CD4-positive, alpha-beta memory T cell (primary cell): ENCODE measurements at regions not wholly inside any gene's neighbourhood (a gene's known extent, or its start where the extent isn't known, plus 50 kb on each side); places are given as distances from the start of the nearest gene placed in this dataset.

Experiments
- CTCF ChIA-PET: fragments of 350-600 bp; sonication (Branson Sonifier 250); formaldehyde crosslinking; loops from one replicate; lab custom pipeline; 2021; ENCODE audit warnings: inconsistent platforms; ENCODE audit not compliant: partially characterized antibody; lab: Charles Lee
- POLR2A ChIA-PET: fragments of 350-600 bp; sonication (Branson Sonifier 250); formaldehyde crosslinking; loops from one replicate; lab custom pipeline; 2021; ENCODE audit not compliant: partially characterized antibody; lab: Charles Lee
- DNase-seq, 5 donors: peaks; one replicate each; pipeline versions ENCODE4 v3.0.0 to v3.0.0-alpha.2; 2020 to 2022; ENCODE audit warnings: mixed read lengths in 1 of 5
- H3K27ac ChIP-seq: one replicate; pipeline ENCODE4 v1.7.0; 2013; ENCODE audit warnings: low read depth, low read length
- H3K27me3 ChIP-seq: 2 replicates; pipeline ENCODE4 v1.7.0; 2013; ENCODE audit warnings: mild to moderate bottlenecking, low read length, moderate library complexity; ENCODE audit not compliant: insufficient read depth
- H3K36me3 ChIP-seq: 2 replicates; pipeline ENCODE4 v1.7.0; 2013; ENCODE audit warnings: mild to moderate bottlenecking, low read length, moderate library complexity; ENCODE audit not compliant: insufficient read depth
- H3K4me1 ChIP-seq: 2 replicates; pipeline ENCODE4 v1.7.0; 2013; ENCODE audit warnings: mild to moderate bottlenecking, low read length, moderate library complexity; ENCODE audit not compliant: insufficient read depth
- H3K4me3 ChIP-seq, 2 donors: one replicate each; pipeline ENCODE4 v1.7.0; 2013; ENCODE audit warnings: low read length in 2 of 2, mild to moderate bottlenecking in 1 of 2
- H3K9me3 ChIP-seq, 2 donors: one replicate each; pipeline ENCODE4 v1.7.0; 2013; ENCODE audit warnings: low read length in 2 of 2, control low read depth in 1 of 2; ENCODE audit not compliant: control insufficient read depth in 1 of 2
- H3K27ac Mint-ChIP-seq, 7 donors: one replicate each; pipeline ENCODE4 v1.8.0; 2020 to 2021; ENCODE audit warnings: mixed read lengths in 7 of 7, mild to moderate bottlenecking in 6 of 7, inconsistent platforms in 3 of 7, moderate library complexity in 3 of 7
- H3K27me3 Mint-ChIP-seq, 2 donors: one replicate each; pipeline ENCODE4 v1.8.0; 2020 to 2021; ENCODE audit warnings: mixed read lengths in 2 of 2
- H3K36me3 Mint-ChIP-seq, 2 donors: one replicate each; pipeline ENCODE4 v1.8.0; 2020 to 2021; ENCODE audit warnings: mixed read lengths in 2 of 2, inconsistent platforms in 1 of 2, mild to moderate bottlenecking in 1 of 2
- H3K4me1 Mint-ChIP-seq, 4 donors: one replicate each; pipeline ENCODE4 v1.8.0; 2020 to 2021; ENCODE audit warnings: mixed read lengths in 4 of 4, mild to moderate bottlenecking in 1 of 4
- H3K4me3 Mint-ChIP-seq, 8 donors: one replicate each; pipeline ENCODE4 v1.8.0; 2020 to 2021; ENCODE audit warnings: mixed read lengths in 8 of 8, mild to moderate bottlenecking in 7 of 8, moderate library complexity in 6 of 8, inconsistent platforms in 3 of 8
- H3K9me3 Mint-ChIP-seq, 8 donors: one replicate each; pipeline ENCODE4 v1.8.0; 2020 to 2021; ENCODE audit warnings: mixed read lengths in 8 of 8, mild to moderate bottlenecking in 5 of 8, inconsistent platforms in 3 of 8, moderate library complexity in 1 of 8
- intact Hi-C: fragments of 100-400 bp; cut with micrococcal nuclease; formaldehyde crosslinking; loops from one replicate; pipeline ENCODE4 v1.15.1; 2023

DNA sequence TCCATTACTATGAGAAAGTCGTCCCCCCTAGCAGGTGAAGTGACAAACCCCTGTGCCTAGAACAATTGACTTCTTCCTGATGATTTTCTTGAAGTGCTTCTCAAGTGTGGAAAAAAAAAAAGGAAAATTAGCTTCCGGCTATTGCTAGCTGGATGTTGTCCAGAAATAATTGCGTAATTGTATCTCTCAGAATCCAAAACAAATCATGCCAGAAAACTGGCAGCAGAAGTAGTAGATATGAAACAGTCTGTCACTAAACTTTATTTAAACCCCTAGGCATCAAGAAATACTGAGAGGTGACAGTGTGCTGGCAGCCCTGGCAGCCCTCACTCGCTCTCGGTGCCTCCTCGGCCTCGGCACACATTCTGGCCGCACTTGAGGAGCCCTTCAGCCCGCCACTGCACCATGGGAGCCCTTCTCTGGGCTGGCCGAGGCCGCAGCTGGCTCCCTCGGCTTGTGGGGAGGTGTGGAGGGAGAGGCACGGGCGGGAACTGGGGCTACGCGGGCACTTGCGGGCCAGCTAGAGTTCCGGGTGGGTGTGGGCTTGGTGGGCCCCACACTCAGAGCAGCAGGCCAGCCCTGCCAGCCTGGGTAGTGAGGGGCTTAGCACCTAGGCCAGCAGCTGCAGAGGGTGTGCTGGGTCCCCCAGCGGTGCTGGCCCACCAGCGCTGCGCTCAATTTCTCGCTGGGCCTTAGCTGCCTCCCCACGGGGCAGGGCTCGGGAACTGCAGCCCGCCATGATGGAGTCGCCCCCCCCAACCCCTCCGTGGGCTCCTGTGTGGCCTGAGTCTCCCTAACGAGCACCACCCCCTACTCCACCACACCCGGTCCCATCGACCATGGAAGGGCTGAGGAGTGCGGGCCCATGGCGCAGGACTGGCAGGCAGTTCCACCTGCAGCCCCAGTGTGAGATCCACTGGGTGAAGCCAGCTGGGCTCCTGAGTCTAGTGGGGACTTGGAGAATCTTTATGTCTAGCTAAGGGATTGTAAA lies 80.5 kb upstream of the ABCA12 start:
- Histone ChIP-seq H3K27ac (no peak overlapping the region), H3K9me3 (no peaks in the 10 kb centered on the region), H3K36me3 (no peaks in the 10 kb centered on the region), H3K27me3 (no peaks in the 10 kb centered on the region), H3K4me3 (no peak overlapping the region), H3K4me1 (no peaks in the 10 kb centered on the region)
- H3K27ac Mint-ChIP-seq = no peak overlapping the region
- H3K4me1 Mint-ChIP-seq = no peaks in the 10 kb centered on the region
- no peaks in the 10 kb centered on the region for H3K36me3 Mint-ChIP-seq
- POLR2A ChIA-PET = no interaction called here
- H3K4me3 Mint-ChIP-seq = no peak overlapping the region
- intact Hi-C loops = no loop called here
- CTCF ChIA-PET = no interaction called here
- DNase-seq = no peak
- H3K27me3 Mint-ChIP-seq = peaks cover 0 to 4% of the 10 kb centered on the region in 2 donors
- H3K9me3 Mint-ChIP-seq = peaks cover 0 to 8% (median 3%) of the 10 kb centered on the region in 8 donors

GRCh38 chr2:215216806-215217205 lies 78.4 kb upstream of the ABCA12 start:
- ChIA-PET CTCF (no interaction called here), POLR2A (no interaction called here)
- DNase-seq = no peak
- no peak overlapping the region for H3K4me3 ChIP-seq
- Mint-ChIP-seq H3K27me3 (peaks cover 0 to 4% of the 10 kb centered on the region in 2 donors), H3K27ac (no peak overlapping the region), H3K9me3 (peaks cover 0 to 8% (median 4%) of the 10 kb centered on the region in 8 donors), H3K36me3 (no peaks in the 10 kb centered on the region), H3K4me3 (no peak overlapping the region), H3K4me1 (no peaks in the 10 kb centered on the region)
- no peaks in the 10 kb centered on the region for H3K36me3 ChIP-seq
- H3K9me3 ChIP-seq = no peaks in the 10 kb centered on the region
- no peaks in the 10 kb centered on the region for H3K4me1 ChIP-seq
- intact Hi-C loops = no loop called here
- H3K27ac ChIP-seq = no peak overlapping the region
- H3K27me3 ChIP-seq = no peaks in the 10 kb centered on the region

GRCh38 chr2:215215637-215216036 lies 77.2 kb upstream of the ABCA12 start:
- Mint-ChIP-seq H3K4me3 (no peak overlapping the region), H3K36me3 (no peaks in the 10 kb centered on the region), H3K9me3 (peaks cover 0 to 9% (median 4%) of the 10 kb centered on the region in 8 donors), H3K27me3 (peaks cover 0 to 3% of the 10 kb centered on the region in 2 donors), H3K4me1 (no peaks in the 10 kb centered on the region), H3K27ac (no peak overlapping the region)
- H3K4me1 ChIP-seq = no peaks in the 10 kb centered on the region
- no peaks in the 10 kb centered on the region for H3K27me3 ChIP-seq
- H3K36me3 ChIP-seq = no peaks in the 10 kb centered on the region
- ChIA-PET POLR2A (no interaction called here), CTCF (no interaction called here)
- no peaks in the 10 kb centered on the region for H3K9me3 ChIP-seq
- H3K27ac ChIP-seq = no peak overlapping the region
- H3K4me3 ChIP-seq = no peak overlapping the region
- intact Hi-C loops = no loop called here
- no peak for DNase-seq

- peaks cover 3 to 27% (median 8%) of the 10 kb centered on the region in 8 donors for H3K9me3 Mint-ChIP-seq
- no peaks in the 10 kb centered on the region for H3K9me3 ChIP-seq
- intact Hi-C loops = no loop called here
- H3K27me3 ChIP-seq = no peaks in the 10 kb centered on the region
- ChIA-PET CTCF (no interaction called here), POLR2A (no interaction called here)
- no peaks in the 10 kb centered on the region for H3K4me1 Mint-ChIP-seq
- DNase-seq = no peak
- H3K27ac Mint-ChIP-seq = no peak overlapping the region
- peaks cover 1 to 2% of the 10 kb centered on the region in 2 donors for H3K27me3 Mint-ChIP-seq
- no peak overlapping the region for H3K27ac ChIP-seq
- no peaks in the 10 kb centered on the region for H3K4me1 ChIP-seq
- H3K4me3 ChIP-seq = no peak overlapping the region
- no peaks in the 10 kb centered on the region for H3K36me3 Mint-ChIP-seq
- H3K4me3 Mint-ChIP-seq = no peak overlapping the region
- no peaks in the 10 kb centered on the region for H3K36me3 ChIP-seq
Measured at GRCh38 chr2:215210082-215210481, 71.7 kb upstream of the ABCA12 start.

DNA sequence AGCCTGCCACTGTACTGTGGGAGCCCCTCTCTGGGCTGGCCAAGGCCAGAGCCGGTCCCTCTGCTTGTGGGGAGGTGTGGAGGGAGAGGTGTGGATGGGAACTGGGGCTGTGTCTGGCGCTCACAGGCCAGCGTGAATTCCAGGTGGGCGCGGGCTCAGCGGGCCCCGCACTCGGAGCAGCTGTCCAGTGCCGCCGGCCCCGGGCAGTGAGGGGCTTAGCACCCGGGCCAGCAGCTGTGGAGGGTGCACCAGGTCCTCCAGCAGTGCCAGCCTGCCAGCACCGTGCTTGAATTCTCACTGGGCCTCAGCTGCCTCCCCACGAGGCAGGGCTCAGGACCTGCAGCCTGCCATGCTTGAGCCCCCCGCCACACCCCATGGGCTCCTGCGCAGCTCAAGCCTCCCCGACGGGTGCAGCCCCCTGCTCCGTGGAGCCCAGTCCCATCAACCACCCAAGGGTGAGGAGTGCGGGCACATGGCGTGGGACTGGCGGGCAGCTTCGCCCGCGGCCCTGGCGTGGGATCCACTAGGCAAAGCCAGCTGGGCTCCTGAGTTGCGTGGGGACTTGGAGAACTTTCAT lies 69.5 kb upstream of the ABCA12 start:
- intact Hi-C loops = no loop called here
- Histone ChIP-seq H3K27ac (no peak overlapping the region), H3K36me3 (no peaks in the 10 kb centered on the region), H3K4me1 (no peaks in the 10 kb centered on the region), H3K27me3 (no peaks in the 10 kb centered on the region), H3K4me3 (no peak overlapping the region), H3K9me3 (no peaks in the 10 kb centered on the region)
- Mint-ChIP-seq H3K4me1 (no peaks in the 10 kb centered on the region), H3K9me3 (peaks cover 3 to 27% (median 7%) of the 10 kb centered on the region in 8 donors), H3K36me3 (no peaks in the 10 kb centered on the region), H3K27ac (no peak overlapping the region), H3K4me3 (no peak overlapping the region), H3K27me3 (peaks cover 2 to 6% of the 10 kb centered on the region in 2 donors)
- no peak for DNase-seq
- ChIA-PET POLR2A (no interaction called here), CTCF (no interaction called here)

DNA sequence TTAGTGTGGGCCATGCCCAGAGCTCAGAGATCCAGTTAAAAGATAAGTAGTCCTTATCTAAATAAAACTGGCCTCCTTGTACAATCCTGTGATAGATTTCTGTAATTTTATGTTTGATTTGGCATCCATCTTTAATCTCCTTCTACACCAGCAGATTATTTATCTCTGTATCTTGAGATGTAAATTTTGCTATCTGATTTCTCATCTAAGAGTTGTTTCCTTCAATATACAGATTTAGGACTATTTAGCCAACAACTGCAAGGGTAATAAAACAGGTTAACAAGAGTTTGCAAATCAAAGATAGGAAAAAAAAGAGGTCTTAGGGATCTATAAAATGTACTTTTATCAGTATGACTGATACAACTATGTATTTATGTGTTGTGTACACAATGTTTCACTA lies 68.6 kb upstream of the ABCA12 start:
- H3K9me3 Mint-ChIP-seq = peaks cover 2 to 27% (median 7%) of the 10 kb centered on the region in 8 donors
- Histone ChIP-seq H3K4me3 (no peak overlapping the region), H3K27me3 (no peaks in the 10 kb centered on the region), H3K9me3 (no peaks in the 10 kb centered on the region), H3K36me3 (no peaks in the 10 kb centered on the region), H3K4me1 (no peaks in the 10 kb centered on the region), H3K27ac (no peak overlapping the region)
- intact Hi-C loops = no loop called here
- no peak for DNase-seq
- H3K27ac Mint-ChIP-seq = no peak overlapping the region
- no peaks in the 10 kb centered on the region for H3K36me3 Mint-ChIP-seq
- CTCF ChIA-PET = no interaction called here
- H3K4me1 Mint-ChIP-seq = no peaks in the 10 kb centered on the region
- peaks cover 2 to 6% of the 10 kb centered on the region in 2 donors for H3K27me3 Mint-ChIP-seq
- no peak overlapping the region for H3K4me3 Mint-ChIP-seq
- POLR2A ChIA-PET = no interaction called here

- no peak overlapping the region for H3K27ac ChIP-seq
- no peak overlapping the region for H3K4me3 ChIP-seq
- H3K36me3 Mint-ChIP-seq = no peaks in the 10 kb centered on the region
- H3K36me3 ChIP-seq = no peaks in the 10 kb centered on the region
- no peaks in the 10 kb centered on the region for H3K27me3 ChIP-seq
- H3K4me1 Mint-ChIP-seq = no peaks in the 10 kb centered on the region
- POLR2A ChIA-PET = no interaction called here
- H3K4me1 ChIP-seq = no peaks in the 10 kb centered on the region
- DNase-seq = no peak
- intact Hi-C loops = no loop called here
- H3K4me3 Mint-ChIP-seq = no peak overlapping the region
- peaks cover 2 to 25% (median 4%) of the 10 kb centered on the region in 8 donors for H3K9me3 Mint-ChIP-seq
- H3K27ac Mint-ChIP-seq = no peak overlapping the region
- H3K27me3 Mint-ChIP-seq = peaks cover 2 to 5% of the 10 kb centered on the region in 2 donors
- H3K9me3 ChIP-seq = no peaks in the 10 kb centered on the region
- CTCF ChIA-PET = no interaction called here
Measured at GRCh38 chr2:215205787-215206186, 67.4 kb upstream of the ABCA12 start.
